B cell (primary cell): ENCODE measurements at regions not wholly inside any gene's neighbourhood (a gene's known extent, or its start where the extent isn't known, plus 50 kb on each side); places are given as distances from the start of the nearest gene placed in this dataset.

Experiments
- ATAC-seq: fragments of 200-7000 bp; cut with Tn5 transposase; one replicate; pipeline ENCODE4 v1.10.0; 2021; ENCODE audit warnings: low read depth, mild to moderate bottlenecking, moderate number of reproducible peaks, moderate library complexity
- CTCF ChIA-PET: fragments of 350-600 bp; sonication (Branson Sonifier 250); formaldehyde crosslinking; loops from one replicate; lab custom pipeline; 2021; ENCODE audit warnings: antibody characterized with exemption, inconsistent platforms; lab: Charles Lee
- POLR2A ChIA-PET: fragments of 350-600 bp; sonication (Branson Sonifier 250); formaldehyde crosslinking; loops from one replicate; lab custom pipeline; 2021; ENCODE audit warnings: antibody characterized with exemption; lab: Charles Lee
- DNase-seq: peaks from one replicate; pipeline ENCODE4 v3.0.0; 2013
- H2AFZ ChIP-seq: 2 replicates; pipeline ENCODE4 v1.6.1; 2012; ENCODE audit warnings: mild to moderate bottlenecking, low read depth, low read length; ENCODE audit not compliant: insufficient read depth, poor library complexity, severe bottlenecking
- H3K27ac ChIP-seq, 2 donors: 1 replicate in 1 of 2; 2 replicates in 1 of 2; pipeline ENCODE4 v1.5.1; 2012 to 2013; ENCODE audit warnings: low read length in 2 of 2, mild to moderate bottlenecking in 2 of 2, moderate library complexity in 1 of 2
- H3K27me3 ChIP-seq, 4 experiments: fragments of 200-600 bp in 1 of 4; sonication (generic) in 1 of 4; replicated peaks in 1 of 4; 1 replicate in 2 of 4; 2 replicates in 2 of 4; pipeline versions ENCODE4 v1.6.1 to v1.7.0; 2013 to 2016; ENCODE audit warnings: low read length in 3 of 4, mild to moderate bottlenecking in 2 of 4, mixed read lengths in 1 of 4, moderate library complexity in 1 of 4; ENCODE audit not compliant: insufficient read depth in 4 of 4, control insufficient read depth in 3 of 4; ENCODE audit errors: control extremely low read depth in 1 of 4
- H3K36me3 ChIP-seq, 2 experiments: replicated peaks in 1 of 2; 1 replicate in 1 of 2; 2 replicates in 1 of 2; pipeline versions ENCODE4 v1.6.1 to v1.7.1; 2013; ENCODE audit warnings: low read length in 1 of 2; ENCODE audit not compliant: insufficient read depth in 2 of 2, control insufficient read depth in 1 of 2; ENCODE audit errors: control extremely low read depth in 1 of 2, extremely low read depth in 1 of 2
- H3K4me1 ChIP-seq, 2 donors: fragments of 200-600 bp in 1 of 2; sonication (generic) in 1 of 2; 1 replicate in 1 of 2; 2 replicates in 1 of 2; pipeline versions ENCODE4 v1.5.1 to v1.6.1; 2013 to 2017; ENCODE audit warnings: low read length in 2 of 2; ENCODE audit not compliant: control insufficient read depth in 2 of 2, insufficient read depth in 2 of 2
- H3K4me2 ChIP-seq: replicated peaks from 2 replicates; pipeline ENCODE3; 2012; ENCODE audit warnings: mild to moderate bottlenecking, low read depth, low read length; ENCODE audit not compliant: poor library complexity, severe bottlenecking
- H3K4me3 ChIP-seq, 5 experiments: fragments of 200-600 bp in 1 of 5; sonication (generic) in 1 of 5; 1 replicate in 3 of 5; 2 replicates in 2 of 5; pipeline versions ENCODE4 v1.5.1 to v1.7.0; 2011 to 2016; ENCODE audit warnings: low read length in 4 of 5, mild to moderate bottlenecking in 4 of 5, low read depth in 2 of 5, control low read depth in 1 of 5, moderate library complexity in 1 of 5; ENCODE audit not compliant: insufficient read depth in 1 of 5; ENCODE audit errors: control extremely low read depth in 1 of 5, extremely low read depth in 1 of 5
- H3K79me2 ChIP-seq: fragments of 200-600 bp; sonication (generic); one replicate; pipeline ENCODE4 v1.6.0; 2016; ENCODE audit warnings: low read length; ENCODE audit not compliant: control insufficient read depth, insufficient read depth
- H3K9ac ChIP-seq: fragments of 200-600 bp; sonication (generic); 2 replicates; pipeline ENCODE4 v1.6.1; 2017; ENCODE audit warnings: mild to moderate bottlenecking, low read length, moderate library complexity
- H3K9me3 ChIP-seq, 3 donors: one replicate each; pipeline versions ENCODE4 v1.6.1 to v1.7.1; 2013; ENCODE audit warnings: low read length in 2 of 3; ENCODE audit not compliant: control insufficient read depth in 2 of 3, insufficient read depth in 1 of 3; ENCODE audit errors: control extremely low read depth in 1 of 3
- H4K20me1 ChIP-seq: 2 replicates; pipeline ENCODE4 v1.6.0; 2012; ENCODE audit warnings: mild to moderate bottlenecking, low read length; ENCODE audit not compliant: insufficient read depth, control insufficient read depth, poor library complexity, severe bottlenecking
- H3K27ac Mint-ChIP-seq: one replicate; pipeline ENCODE4 v1.8.0; 2021; ENCODE audit warnings: mixed read lengths
- H3K27me3 Mint-ChIP-seq: one replicate; pipeline ENCODE4 v1.8.0; 2021; ENCODE audit warnings: mixed read lengths
- H3K4me1 Mint-ChIP-seq: one replicate; pipeline ENCODE4 v1.8.0; 2021; ENCODE audit warnings: mixed read lengths
- H3K4me3 Mint-ChIP-seq: one replicate; pipeline ENCODE4 v1.8.0; 2021; ENCODE audit warnings: mixed read lengths
- H3K9me3 Mint-ChIP-seq: one replicate; pipeline ENCODE4 v1.8.0; 2022; ENCODE audit warnings: mixed read lengths; ENCODE audit not compliant: insufficient read depth
- CTCF ChIP-seq: fragments of 200-600 bp; IDR thresholded peaks from one replicate; pipeline ENCODE4 v1.8.0; 2022; ENCODE audit warnings: antibody characterized with exemption, mild to moderate bottlenecking
- EZH2 ChIP-seq: IDR thresholded peaks from 2 replicates; pipeline ENCODE4 v1.6.1; 2012; ENCODE audit warnings: borderline replicate concordance, low read depth, mild to moderate bottlenecking, moderate library complexity, low read length; ENCODE audit not compliant: insufficient read depth, poor library complexity, severe bottlenecking
- WGBS: methylation state at CpG from one replicate; pipeline ENCODE4 v1.1.5; 2013; ENCODE audit warnings: missing lambda C conversion rate; ENCODE audit not compliant: insufficient coverage; 5-methylcytosine and 5-hydroxymethylcytosine counted together
- intact Hi-C: fragments of 100-400 bp; cut with micrococcal nuclease; formaldehyde crosslinking; loops from one replicate; pipeline ENCODE4 v1.10.0; 2022

- H3K4me3 Mint-ChIP-seq, result no peak overlapping the region
- no peak overlapping the region for H3K27ac Mint-ChIP-seq
- intact Hi-C loops, result no loop called here
- Histone ChIP-seq H3K27ac (no peak overlapping the region), H3K79me2 (no peaks in the 10 kb centered on the region), H3K36me3 (no peaks in the 10 kb centered on the region), H3K27me3 (no peaks in the 10 kb centered on the region), H4K20me1 (no peaks in the 10 kb centered on the region), H3K9me3 (no peaks in the 10 kb centered on the region), H3K4me3 (no peak overlapping the region), H3K4me1 (no peaks in the 10 kb centered on the region), H2AFZ (no peak overlapping the region), H3K4me2 (no peak overlapping the region), H3K9ac (no peak overlapping the region)
- H3K4me1 Mint-ChIP-seq, result no peaks in the 10 kb centered on the region
- TF ChIP-seq CTCF, result no peak
- TF ChIP-seq EZH2, result no peak
- POLR2A ChIA-PET, result no interaction called here
- H3K27me3 Mint-ChIP-seq, result no peaks in the 10 kb centered on the region
- DNase-seq, result no peak
- peaks cover 4% of the 10 kb centered on the region for H3K9me3 Mint-ChIP-seq
- no peak for ATAC-seq
- CTCF ChIA-PET, result no interaction called here
- 50% methylated on average over 1 of the region's 2 CpGs for WGBS
These were observed 373.1 kb upstream of the SMC2 start for GRCh38 chr9:103721056-103721455.

GRCh38 chr9:103730866-103731265 is 363.2 kb upstream of the SMC2 start:
- H3K9ac ChIP-seq, result no peak overlapping the region
- peaks cover 2% of the 10 kb centered on the region for H3K9me3 Mint-ChIP-seq
- intact Hi-C loops, result no loop called here
- H3K27ac Mint-ChIP-seq, result no peak overlapping the region
- no peaks in the 10 kb centered on the region for H3K36me3 ChIP-seq
- no peaks in the 10 kb centered on the region for H3K79me2 ChIP-seq
- H3K4me1 Mint-ChIP-seq, result no peaks in the 10 kb centered on the region
- no peak overlapping the region for H3K4me3 ChIP-seq
- H2AFZ ChIP-seq, result no peak overlapping the region
- H3K4me3 Mint-ChIP-seq, result no peak overlapping the region
- H4K20me1 ChIP-seq, result no peaks in the 10 kb centered on the region
- H3K4me2 ChIP-seq, result no peak overlapping the region
- DNase-seq (no peak), ATAC-seq (no peak)
- no peaks in the 10 kb centered on the region for H3K27me3 ChIP-seq
- no peak overlapping the region for H3K27ac ChIP-seq
- CTCF ChIA-PET, result no interaction called here
- 100% methylated on average over 2 of the region's 3 CpGs for WGBS
- no peaks in the 10 kb centered on the region for H3K4me1 ChIP-seq
- H3K27me3 Mint-ChIP-seq, result no peaks in the 10 kb centered on the region
- POLR2A ChIA-PET, result no interaction called here
- TF ChIP-seq EZH2 (no peak), CTCF (no peak)
- no peaks in the 10 kb centered on the region for H3K9me3 ChIP-seq
